ENCODE measurements at regions not wholly inside any gene's neighbourhood (a gene's known extent, or its start where the extent isn't known, plus 50 kb on each side); places are given as distances from the start of the nearest gene placed in this dataset.

DNA sequence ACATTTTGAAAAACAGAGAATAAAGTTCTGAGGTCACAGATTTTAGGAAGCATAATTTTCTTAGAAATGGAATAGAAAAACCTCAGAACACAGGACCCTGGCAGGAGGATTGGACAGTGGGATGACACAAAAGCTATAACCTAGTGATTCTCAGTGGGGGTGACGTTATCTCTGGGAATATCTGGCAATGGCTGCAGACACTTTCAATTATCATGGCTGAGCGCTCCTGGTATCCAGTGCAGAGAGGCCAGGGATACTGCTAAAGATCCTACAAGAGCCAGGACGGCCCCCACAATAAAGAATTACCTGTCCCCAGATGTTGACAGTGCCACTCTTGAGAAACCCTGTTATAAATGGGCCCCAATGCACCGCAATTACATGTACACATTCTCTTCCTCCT lies 117.2 kb upstream of the SPRED2 start:
- TF ChIP-seq, protein P1, sequence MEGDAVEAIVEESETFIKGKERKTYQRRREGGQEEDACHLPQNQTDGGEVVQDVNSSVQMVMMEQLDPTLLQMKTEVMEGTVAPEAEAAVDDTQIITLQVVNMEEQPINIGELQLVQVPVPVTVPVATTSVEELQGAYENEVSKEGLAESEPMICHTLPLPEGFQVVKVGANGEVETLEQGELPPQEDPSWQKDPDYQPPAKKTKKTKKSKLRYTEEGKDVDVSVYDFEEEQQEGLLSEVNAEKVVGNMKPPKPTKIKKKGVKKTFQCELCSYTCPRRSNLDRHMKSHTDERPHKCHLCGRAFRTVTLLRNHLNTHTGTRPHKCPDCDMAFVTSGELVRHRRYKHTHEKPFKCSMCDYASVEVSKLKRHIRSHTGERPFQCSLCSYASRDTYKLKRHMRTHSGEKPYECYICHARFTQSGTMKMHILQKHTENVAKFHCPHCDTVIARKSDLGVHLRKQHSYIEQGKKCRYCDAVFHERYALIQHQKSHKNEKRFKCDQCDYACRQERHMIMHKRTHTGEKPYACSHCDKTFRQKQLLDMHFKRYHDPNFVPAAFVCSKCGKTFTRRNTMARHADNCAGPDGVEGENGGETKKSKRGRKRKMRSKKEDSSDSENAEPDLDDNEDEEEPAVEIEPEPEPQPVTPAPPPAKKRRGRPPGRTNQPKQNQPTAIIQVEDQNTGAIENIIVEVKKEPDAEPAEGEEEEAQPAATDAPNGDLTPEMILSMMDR (IDR thresholded peaks at IDR 0.05), result no peak
- TF ChIP-seq POLR2A (IDR thresholded peaks at IDR 0.05), result no peak

Measured in Peyer's patch (tissue), 4 donors.